GM12875 (cell line): ENCODE measurements at regions not wholly inside any gene's neighbourhood (a gene's known extent, or its start where the extent isn't known, plus 50 kb on each side); places are given as distances from the start of the nearest gene placed in this dataset.

ENCODE experiments used
- H3K4me3 ChIP-seq: one replicate; pipeline ENCODE4 v1.5.1; 2011; ENCODE audit warnings: low read depth, low read length, control low read depth
- TF ChIP-seq, protein P1 (sequence below): IDR thresholded peaks from 2 replicates; pipeline ENCODE4 v1.5.1; 2011; ENCODE audit warnings: low read depth, mild to moderate bottlenecking, control low read depth, inconsistent platforms, low read length, moderate library complexity, borderline replicate concordance; ENCODE audit not compliant: insufficient read depth

GRCh38 chr2:216925006-216925405, 65.1 kb upstream of the TNP1 start:
- no peak overlapping the region for H3K4me3 ChIP-seq
- TF ChIP-seq, protein P1, sequence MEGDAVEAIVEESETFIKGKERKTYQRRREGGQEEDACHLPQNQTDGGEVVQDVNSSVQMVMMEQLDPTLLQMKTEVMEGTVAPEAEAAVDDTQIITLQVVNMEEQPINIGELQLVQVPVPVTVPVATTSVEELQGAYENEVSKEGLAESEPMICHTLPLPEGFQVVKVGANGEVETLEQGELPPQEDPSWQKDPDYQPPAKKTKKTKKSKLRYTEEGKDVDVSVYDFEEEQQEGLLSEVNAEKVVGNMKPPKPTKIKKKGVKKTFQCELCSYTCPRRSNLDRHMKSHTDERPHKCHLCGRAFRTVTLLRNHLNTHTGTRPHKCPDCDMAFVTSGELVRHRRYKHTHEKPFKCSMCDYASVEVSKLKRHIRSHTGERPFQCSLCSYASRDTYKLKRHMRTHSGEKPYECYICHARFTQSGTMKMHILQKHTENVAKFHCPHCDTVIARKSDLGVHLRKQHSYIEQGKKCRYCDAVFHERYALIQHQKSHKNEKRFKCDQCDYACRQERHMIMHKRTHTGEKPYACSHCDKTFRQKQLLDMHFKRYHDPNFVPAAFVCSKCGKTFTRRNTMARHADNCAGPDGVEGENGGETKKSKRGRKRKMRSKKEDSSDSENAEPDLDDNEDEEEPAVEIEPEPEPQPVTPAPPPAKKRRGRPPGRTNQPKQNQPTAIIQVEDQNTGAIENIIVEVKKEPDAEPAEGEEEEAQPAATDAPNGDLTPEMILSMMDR: no peak

- TF ChIP-seq, protein P1: no peak
- H3K4me3 ChIP-seq: no peak overlapping the region
Observed at GRCh38 chr2:216923706-216924105, 63.8 kb upstream of the TNP1 start.

GRCh38 chr2:216922175-216922780, 62.4 kb upstream of the TNP1 start:
- H3K4me3 ChIP-seq: no peak overlapping the region
- TF ChIP-seq, protein P1: no peak

- no peak overlapping the region for H3K4me3 ChIP-seq
- TF ChIP-seq, protein P1: no peak
Observed at GRCh38 chr2:216920937-216921456, 61.1 kb upstream of the TNP1 start.

DNA sequence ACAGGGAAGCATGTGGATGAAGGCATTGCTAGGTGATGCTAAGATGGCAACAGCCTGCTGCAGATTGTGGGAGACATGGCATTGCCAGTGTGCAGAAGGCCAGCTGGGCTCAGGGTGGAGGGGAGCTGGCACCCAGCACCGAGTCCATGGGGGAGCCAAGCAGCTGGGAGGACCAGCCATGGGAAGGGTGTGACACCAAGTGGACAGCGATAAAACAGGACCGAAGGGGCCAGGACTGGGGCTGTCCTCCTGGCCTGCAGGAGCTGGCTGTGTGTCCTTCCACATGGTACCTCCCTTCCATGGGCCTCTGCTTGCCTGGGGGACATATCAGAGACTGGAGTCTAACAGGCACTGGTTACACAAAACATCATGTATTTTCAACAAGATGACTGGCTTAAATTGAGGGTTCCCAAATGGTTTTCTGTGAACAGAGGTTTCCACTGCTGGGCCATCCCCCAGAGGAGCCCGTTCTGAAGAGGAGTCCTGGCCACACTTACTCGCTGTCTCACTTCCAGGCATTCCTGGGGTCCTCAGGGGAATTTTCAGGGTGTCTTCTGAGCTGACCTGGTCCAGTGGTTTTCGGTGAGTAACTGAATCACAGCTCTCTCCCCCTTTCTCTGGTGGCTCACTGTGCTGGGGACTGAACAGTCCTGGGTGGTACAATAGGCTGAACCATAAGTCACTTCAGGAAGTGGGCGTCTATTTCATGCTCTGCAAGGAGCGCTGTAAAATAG, 60.4 kb upstream of the TNP1 start:
- H3K4me3 ChIP-seq: no peak overlapping the region
- TF ChIP-seq, protein P1: no peak

DNA sequence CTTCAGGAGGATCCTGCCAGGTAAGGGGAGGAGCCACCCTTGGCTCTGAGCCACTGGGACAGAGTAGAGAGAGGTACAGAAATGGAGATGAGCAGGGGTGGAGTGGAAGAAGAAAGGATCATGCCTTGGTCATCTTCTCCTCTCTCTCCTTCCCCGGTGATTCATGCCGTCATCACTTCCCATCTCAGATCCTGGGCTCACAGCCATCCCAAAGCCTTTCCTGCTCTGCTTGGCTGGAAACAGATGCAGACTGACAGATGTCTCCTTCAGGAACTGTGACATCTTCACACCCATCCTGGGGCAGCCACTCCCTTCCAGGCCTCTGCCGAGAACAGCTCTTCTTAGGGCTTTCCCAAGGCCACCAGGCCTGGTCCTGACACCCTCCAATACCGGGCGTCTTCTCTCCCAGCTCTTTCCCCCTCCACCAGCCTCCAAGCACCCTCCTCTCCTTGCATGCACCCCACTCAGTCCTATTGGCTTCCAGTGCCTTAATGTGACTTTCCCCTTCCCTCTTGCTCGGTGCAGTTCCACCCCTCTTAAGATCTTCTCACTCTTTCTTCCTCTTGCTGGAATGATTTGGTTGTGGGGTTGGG, 58.3 kb upstream of the TNP1 start:
- H3K4me3 ChIP-seq: no peak overlapping the region
- TF ChIP-seq, protein P1: no peak
